GM10847 (cell line): ENCODE measurements at regions not wholly inside any gene's neighbourhood (a gene's known extent, or its start where the extent isn't known, plus 50 kb on each side); places are given as distances from the start of the nearest gene placed in this dataset.

Experiments
- POLR2A ChIP-seq: IDR thresholded peaks from 2 replicates; pipeline ENCODE4 v1.6.1; 2011; ENCODE audit not compliant: insufficient read length; ENCODE audit errors: extremely low read depth

- no peak for TF ChIP-seq POLR2A
Measured at GRCh38 chrX:45806410-45807121, 605.9 kb upstream of the DIPK2B start.

GRCh38 chrX:45804276-45804675 lies 603.6 kb upstream of the DIPK2B start:
- TF ChIP-seq POLR2A = no peak

- TF ChIP-seq POLR2A = no peak
Measured at GRCh38 chrX:45803383-45803921, 602.8 kb upstream of the DIPK2B start.

- TF ChIP-seq POLR2A = no peak
Measured at GRCh38 chrX:45801554-45801953, 600.9 kb upstream of the DIPK2B start.

- no peak for TF ChIP-seq POLR2A
Measured at GRCh38 chrX:45799576-45799975, 598.9 kb upstream of the DIPK2B start.

GRCh38 chrX:45795546-45795945 lies 594.9 kb upstream of the DIPK2B start:
- no peak for TF ChIP-seq POLR2A

- TF ChIP-seq POLR2A = no peak
Measured at GRCh38 chrX:45794995-45795337, 594.3 kb upstream of the DIPK2B start.

GRCh38 chrX:45794323-45794994 lies 593.8 kb upstream of the DIPK2B start:
- TF ChIP-seq POLR2A = no peak

- no peak for TF ChIP-seq POLR2A
Measured at GRCh38 chrX:45788941-45789348, 588.3 kb upstream of the DIPK2B start.

GRCh38 chrX:45788315-45788714 lies 587.6 kb upstream of the DIPK2B start:
- no peak for TF ChIP-seq POLR2A

GRCh38 chrX:45784590-45784989 lies 583.9 kb upstream of the DIPK2B start:
- TF ChIP-seq POLR2A = no peak

- no peak for TF ChIP-seq POLR2A
Measured at GRCh38 chrX:45783002-45783401, 582.3 kb upstream of the DIPK2B start.

GRCh38 chrX:45781901-45782553 lies 581.4 kb upstream of the DIPK2B start:
- no peak for TF ChIP-seq POLR2A

- TF ChIP-seq POLR2A = no peak
Measured at GRCh38 chrX:45778616-45779015, 577.9 kb upstream of the DIPK2B start.

- TF ChIP-seq POLR2A = no peak
Measured at GRCh38 chrX:45777366-45777765, 576.7 kb upstream of the DIPK2B start.

GRCh38 chrX:45775468-45775867 lies 574.8 kb upstream of the DIPK2B start:
- no peak for TF ChIP-seq POLR2A
